Globus pallidus (tissue), 1 donor: ENCODE measurements at regions not wholly inside any gene's neighbourhood (a gene's known extent, or its start where the extent isn't known, plus 50 kb on each side); places are given as distances from the start of the nearest gene placed in this dataset.

Experiments
- DNase-seq: peaks from one replicate; pipeline ENCODE4 v3.0.0-alpha.2; 2015; ENCODE audit warnings: low spot score

DNA sequence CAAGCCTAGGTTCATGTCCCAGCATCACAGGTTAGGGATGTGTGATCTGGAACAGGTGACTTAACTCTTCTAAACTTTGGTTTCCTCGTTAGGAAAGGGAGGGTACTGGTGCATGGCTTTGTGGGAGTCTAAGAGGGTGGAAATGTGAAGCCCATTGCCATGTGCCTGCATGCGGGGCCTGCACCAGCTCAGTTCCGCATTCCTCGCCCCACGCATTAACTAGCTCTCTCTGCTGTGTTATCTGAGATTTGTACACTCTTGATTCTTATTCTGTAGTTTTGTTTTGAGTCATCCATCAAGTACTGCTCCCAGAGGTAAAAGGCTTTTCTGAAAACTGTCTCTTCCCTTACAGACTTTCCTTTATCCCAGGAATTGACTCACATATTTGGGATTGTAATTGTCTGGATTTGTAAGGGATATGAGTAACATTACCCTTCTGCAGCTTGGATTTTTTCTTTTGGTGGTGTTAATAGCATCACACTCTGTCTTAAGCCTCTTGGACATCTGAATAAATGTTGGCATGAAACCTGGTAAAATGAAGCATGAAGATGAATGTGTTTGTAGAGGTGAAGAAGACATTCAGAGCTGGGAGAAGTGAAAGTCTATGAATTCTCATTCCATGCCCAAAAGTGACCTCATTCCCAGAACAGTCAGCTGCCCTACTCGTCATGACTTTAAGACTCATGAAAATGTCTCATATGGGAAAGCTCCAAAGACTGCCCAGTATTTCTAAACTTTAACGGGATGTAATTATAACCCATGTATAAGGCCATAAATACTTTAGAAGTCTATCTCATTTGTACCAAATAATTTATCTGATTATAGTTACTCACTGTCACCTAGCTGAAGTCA lies 357.3 kb downstream of the FOXA2 start:
- DNase-seq = no peak

DNA sequence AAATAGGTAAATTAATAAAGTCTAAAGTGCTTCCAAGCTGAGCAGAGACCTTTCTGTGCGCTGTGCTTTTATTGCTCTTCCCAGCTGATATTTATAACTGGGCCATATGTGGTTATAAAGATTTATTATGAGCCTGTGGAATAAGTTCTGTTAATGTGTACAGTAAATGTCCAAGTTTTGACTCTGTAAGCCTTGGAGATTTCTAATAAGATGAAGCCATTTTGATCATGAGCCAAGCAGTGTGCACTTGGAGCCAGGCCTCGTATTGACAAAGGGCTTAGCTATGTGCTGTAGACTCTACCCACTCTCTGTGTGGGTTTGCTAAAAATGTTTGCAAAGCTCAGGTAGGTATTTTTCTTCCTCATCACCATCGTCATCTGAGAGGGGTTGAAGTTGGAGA lies 361.1 kb downstream of the FOXA2 start:
- no peak for DNase-seq

DNA sequence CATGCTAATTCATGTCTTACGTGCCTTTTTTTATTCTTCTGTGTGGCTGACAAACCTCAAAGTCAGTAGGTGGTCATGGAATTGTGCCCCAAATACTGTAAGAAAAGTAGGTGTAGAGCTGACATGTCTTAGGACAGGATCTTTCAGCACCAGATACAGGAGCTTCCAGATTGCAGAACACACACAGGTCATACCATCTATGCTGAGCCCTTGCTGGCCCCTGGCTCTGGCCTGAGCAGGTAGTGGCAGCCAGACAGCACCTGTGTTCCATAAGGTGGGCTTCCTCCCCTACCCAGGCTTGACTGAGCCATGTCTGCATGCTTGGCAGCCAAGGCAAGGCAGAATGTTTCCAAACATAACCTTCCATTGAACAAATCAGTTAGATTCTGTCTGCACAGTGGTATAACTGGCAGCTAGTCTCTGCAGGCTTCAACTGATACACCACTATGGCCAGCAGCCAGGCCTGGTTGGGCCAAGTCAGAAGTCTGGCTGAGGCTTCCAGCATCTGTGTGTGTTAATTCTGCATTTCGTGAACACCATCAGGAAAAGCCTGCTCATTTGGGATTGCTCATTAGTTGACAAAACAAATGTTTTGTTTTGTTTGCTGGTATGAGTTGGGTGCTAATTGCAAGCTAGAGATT lies 366.5 kb downstream of the FOXA2 start:
- no peak for DNase-seq

DNA sequence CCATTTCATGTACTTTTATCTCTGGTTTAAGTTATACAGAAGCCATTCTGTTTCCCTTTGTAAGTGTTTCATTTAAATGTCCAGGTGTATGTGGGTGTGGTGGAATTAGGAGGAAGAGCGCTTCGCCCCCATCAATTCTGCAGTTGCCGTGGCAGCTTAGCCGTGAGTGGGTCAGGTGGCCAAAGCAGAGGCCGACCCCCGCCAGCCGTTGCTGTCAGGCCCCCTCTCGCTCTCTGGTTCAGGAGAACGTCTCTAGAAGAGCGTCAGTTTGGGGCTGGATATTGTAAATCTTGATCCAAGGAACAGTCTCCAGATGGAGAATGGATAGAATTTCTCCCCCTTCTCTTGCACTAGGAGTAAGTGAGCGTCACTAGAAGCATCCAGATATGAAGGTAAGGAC lies 367.4 kb downstream of the FOXA2 start:
- no peak for DNase-seq

DNA sequence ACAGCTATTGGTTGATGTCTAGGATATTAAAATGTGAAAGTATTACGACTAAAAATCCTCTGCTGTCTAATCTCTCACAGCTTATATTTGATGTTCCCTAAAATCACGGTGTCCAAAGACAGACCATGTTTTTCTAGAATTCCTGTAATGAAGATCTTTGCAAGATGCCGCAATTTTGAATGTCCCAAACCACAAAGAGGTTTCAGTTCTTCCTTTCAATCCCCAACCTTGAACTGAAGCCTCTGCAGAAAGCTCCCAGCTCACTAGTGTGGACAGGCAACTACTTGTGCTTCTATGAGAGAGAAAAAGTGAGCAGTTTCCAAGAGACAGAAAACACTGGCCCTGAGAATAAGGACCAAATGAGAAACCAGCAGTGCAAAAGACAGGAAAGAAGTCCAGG lies 370.1 kb downstream of the FOXA2 start:
- no peak for DNase-seq

DNA sequence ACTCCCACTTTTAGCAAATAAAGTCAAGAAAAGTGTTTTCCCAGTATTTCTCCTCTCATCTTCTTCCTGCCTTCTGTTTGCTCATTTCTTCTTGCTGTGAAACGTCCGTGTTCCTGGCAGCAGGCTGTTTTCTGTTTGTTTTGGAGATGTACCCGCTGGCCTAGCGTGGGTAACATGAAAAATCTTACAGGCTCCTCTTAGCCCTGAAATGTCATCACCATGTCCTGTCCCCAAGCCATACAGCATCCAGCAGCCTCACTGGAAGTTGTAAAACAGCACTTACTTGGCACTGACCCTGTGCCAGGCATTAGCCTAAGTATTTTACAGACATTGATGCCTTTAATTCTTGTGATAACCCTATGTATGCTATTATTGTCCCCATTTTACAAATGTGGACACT lies 371.1 kb downstream of the FOXA2 start:
- DNase-seq = no peak

DNA sequence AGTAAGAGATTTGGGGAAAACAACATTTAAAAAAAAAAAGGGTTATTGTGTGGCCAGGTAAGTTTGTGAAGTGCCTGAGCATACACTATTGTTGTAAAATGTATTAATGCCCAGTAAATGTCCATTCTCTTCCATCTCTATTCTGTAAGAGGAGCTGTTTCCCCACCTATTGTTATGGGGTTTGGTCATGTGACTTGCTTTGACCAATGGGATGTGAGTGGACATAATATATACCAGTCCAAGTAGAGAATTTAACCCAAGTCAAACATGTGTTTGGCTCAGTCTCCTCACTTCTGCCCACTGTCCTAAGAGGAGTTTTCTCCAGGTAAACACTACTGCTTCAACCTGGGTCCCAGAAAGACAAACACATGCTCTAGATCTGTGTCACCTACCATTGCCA lies 377.1 kb downstream of the FOXA2 start:
- no peak for DNase-seq

GRCh38 chr20:22204801-22205200 lies 379.6 kb downstream of the FOXA2 start:
- DNase-seq = no peak

DNA sequence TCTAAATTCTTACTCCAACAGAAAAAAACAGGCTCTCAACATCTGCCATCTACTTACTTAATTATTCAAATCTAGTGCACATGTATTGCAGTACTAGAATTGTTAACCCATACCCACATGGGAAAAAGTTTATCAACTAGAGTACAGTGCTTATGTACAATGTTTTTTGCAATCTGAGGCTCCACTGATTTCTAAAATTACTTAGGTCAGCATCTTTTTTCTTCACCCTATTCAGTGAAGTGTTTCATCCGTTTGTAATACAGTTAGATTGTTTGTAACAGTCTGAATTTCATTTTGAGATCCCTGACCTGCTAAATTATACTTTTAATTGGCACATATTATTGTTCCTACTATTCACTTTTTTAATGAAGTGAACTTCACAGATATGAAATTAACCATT lies 402.2 kb downstream of the FOXA2 start:
- no peak for DNase-seq

DNA sequence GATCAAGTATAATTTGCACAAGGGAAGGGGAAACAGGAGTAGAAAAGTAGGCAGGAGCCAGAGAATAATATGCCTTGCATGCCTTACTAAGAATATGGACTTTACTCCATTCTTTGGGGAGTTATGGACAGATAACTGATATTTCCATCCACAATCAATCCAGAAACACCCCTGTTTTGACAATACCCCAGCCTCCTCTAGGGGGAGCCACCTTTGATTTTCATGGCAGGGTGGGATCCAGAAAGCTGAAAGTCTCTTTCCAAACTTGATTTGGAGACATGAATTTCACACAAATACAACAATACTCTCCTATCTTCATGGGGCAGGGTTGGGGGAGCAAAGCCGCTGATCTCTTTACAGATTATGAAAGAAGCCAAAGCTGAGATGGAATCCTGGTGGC lies 404.1 kb downstream of the FOXA2 start:
- DNase-seq = no peak

DNA sequence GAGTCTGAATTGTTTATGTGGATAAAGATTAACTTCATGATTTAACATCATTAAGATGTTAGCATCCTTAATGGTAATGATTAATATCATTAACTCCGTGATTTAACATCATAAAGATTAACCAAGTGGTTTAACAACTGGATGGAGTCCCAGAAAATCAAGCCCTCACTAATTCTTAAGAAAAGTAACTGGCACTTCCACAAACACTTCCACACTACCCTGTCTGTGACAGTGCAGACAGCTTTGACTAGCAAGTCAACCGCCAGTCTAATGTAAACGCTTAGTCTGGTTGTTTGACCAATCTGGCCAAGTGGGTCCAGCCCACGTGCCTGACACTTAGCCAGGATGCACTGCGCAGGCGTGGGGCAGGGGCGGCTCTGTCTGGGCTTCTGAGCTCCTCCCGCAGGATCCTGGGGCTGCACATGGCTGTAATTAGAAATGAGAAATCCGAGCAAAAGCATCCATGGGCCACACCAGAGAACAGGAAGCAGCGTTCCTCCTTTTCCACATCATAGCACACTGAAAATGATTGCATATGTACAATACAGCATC lies 424.2 kb downstream of the FOXA2 start:
- no peak for DNase-seq

DNA sequence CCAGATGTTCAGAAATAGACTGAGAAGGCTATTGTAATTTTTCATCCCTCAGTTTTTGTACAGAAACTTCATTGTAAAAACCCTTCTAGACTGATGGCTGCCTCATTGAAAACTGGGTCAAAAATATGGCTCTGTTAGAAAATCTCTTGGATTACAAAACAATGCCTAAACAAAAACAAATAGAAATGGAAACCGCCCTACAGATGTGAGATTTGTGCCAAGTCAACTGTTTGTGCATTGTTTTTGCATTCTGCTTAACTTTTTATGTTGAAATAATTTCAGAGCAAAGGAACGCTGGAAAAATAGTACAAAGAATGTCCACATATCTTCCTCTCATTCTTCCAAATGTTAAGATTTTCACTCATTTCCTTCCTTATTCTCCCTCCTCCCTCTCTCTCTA lies 425.1 kb downstream of the FOXA2 start:
- no peak for DNase-seq

- no peak for DNase-seq
Observed at GRCh38 chr20:22127587-22127986, 422.1 kb downstream of the PAX1 start.

DNA sequence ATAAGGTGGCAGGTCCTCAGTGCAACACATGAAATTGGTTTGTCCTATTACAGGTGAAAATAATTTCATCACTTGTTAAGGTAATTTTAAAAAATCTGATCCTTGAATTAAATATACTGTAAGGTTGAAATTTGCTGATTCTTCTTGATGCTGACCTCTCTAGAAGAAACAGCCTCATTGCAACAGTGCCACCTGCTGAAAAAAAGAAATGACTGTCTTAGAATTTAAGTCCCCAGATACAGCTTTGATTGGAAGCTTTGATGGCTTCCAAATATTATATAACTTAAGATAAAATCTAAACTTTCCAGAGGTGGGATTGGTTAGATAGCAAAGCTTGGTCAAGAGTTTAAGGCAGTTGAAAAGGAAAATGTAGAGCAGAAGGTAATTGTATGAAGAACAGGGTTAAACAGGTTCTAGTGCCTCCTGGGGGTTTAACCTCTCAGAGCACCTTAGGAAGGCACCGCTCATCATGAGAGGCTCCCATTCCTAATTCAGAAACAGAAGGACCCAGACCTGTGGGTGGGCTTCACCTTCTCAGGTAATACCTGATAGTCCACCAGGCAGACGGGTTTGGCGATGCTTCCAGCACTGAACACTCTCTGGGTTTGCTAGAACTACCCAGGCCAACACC lies 401.0 kb downstream of the PAX1 start:
- DNase-seq = peak; percentile 24

GRCh38 chr20:22101606-22102005 lies 396.1 kb downstream of the PAX1 start:
- DNase-seq = no peak

DNA sequence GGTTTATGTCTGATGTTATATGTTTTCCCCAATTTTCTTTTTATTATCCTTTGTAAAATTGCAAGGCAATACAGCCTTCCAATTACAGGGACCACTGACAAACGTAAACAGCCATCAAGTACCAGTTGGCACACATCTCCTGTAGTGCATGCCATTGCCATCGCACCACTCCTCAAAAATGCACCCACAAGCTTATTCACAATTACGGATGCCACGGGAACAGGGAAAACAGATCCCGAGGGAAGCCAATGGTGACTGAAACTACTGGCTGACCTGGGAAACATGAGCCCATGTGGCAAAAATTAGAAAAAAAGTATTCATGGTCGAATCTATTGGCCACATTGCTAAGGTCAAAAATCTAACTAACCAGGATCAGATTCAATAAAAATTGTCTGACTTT lies 395.2 kb downstream of the PAX1 start:
- DNase-seq = no peak

DNA sequence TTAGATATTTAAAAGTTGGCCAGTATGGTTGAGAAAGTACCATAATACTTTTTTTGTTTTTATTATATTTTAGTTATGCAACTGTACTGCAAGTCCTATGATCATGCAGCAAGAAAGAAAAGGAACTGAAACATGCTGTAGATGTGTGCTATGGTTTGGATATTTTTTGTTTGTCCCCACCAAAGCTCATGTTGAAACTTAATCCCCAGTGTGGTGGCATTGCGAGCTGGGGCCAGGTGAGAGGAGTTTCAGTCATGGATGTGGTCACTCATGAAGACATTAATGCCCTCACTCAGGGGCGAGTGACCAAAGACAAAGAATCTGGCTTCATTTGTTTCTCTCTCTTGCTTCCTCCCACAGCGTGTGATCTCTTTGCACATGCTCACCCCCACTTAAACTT lies 393.9 kb downstream of the PAX1 start:
- no peak for DNase-seq

DNA sequence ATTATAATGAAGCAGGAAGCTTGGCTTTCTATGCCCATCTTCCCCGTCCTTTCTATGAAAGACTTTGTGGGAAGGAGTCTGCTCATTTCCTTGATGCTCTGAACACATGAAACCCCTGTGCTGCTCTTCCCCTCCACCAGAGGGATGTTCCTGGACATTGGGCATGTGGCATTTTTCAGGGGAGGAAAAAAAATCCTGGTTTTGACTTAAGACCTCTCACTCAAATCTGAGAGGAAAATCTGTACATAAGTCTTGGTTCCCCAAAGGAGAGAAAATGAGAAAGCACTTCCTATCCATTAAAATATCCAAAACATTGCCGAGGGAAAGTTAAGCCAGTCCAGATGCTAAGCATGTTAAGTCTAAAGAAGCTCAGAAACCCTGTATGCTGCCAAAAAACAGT lies 393.0 kb downstream of the PAX1 start:
- no peak for DNase-seq

DNA sequence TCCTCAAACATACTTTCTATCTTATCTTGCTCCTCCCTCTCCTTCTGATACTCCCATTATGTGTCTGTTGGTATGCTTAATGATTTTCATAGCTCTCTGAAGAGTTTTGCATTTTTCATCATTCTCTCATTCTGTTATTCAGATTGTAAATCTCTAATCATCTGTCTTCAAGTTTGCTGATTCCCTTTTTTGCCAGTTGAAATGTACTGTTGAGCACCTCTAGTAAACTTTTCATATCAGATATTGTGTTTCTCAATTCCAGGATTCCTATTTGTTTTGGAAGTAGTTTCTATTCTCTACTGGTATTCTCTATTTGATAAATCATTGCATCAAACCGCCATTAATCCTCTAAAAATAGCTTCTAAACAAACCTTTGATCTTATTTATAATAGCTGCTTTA lies 387.7 kb downstream of the PAX1 start:
- no peak for DNase-seq

GRCh38 chr20:22088882-22089281 lies 383.4 kb downstream of the PAX1 start:
- no peak for DNase-seq

GRCh38 chr20:22080985-22081384 lies 375.5 kb downstream of the PAX1 start:
- no peak for DNase-seq

DNA sequence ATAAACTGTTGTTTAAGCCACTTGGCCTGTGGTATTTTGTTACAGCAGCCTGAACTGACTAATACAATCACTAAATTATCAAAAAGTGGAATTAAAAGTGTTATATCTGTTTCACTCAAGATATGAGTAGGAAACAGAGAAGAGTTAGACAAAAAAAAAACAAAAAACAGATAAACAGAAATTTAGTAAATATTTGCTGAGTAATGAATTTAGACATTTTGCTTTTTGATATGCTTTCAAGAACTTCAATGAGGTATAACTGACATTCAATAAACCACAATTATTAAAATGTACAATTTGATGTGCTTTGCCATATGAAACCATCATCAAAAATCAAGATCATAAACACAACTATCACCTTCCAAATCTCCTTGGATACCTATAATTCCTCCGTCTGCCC lies 369.2 kb downstream of the PAX1 start:
- DNase-seq = no peak

DNA sequence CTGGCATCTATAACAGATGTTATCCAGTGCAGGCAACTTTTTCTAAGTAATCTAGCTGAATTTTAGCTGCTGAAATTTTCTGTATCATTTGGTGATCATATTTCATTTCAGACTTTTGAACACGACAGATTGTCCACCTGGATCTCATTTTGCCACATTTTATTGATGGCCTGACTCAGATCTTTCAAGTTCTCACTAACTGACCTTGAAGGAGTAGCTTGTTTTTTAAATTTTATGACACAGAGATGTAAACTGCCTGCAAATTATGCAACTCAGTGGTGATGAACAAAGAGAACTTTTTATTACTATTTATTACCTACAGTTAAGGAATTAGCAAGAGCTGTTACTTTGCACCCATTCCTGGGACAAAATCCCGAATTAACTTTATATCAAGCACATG lies 366.4 kb downstream of the PAX1 start:
- DNase-seq = no peak
